ENCODE measurements at regions not wholly inside any gene's neighbourhood (a gene's known extent, or its start where the extent isn't known, plus 50 kb on each side); places are given as distances from the start of the nearest gene placed in this dataset.

- no peak for DNase-seq
These were observed 80.5 kb upstream of the CDIN1 start for GRCh38 chr15:36498916-36499315.

GRCh38 chr15:36499412-36500389 lies 79.7 kb upstream of the CDIN1 start:
- no peak for DNase-seq

- DNase-seq: peak; percentile 28
These were observed 78.3 kb upstream of the CDIN1 start for GRCh38 chr15:36501063-36501678.

GRCh38 chr15:36502509-36502908 lies 76.9 kb upstream of the CDIN1 start:
- DNase-seq: no peak

- no peak for DNase-seq
These were observed 72.6 kb upstream of the CDIN1 start for GRCh38 chr15:36506733-36507356.

- no peak for DNase-seq
These were observed 72.0 kb upstream of the CDIN1 start for GRCh38 chr15:36507458-36507857.

GRCh38 chr15:36511594-36511993 lies 67.8 kb upstream of the CDIN1 start:
- no peak for DNase-seq

- DNase-seq: no peak
These were observed 61.7 kb upstream of the CDIN1 start for GRCh38 chr15:36517758-36518157.

GRCh38 chr15:36519067-36519466 lies 60.4 kb upstream of the CDIN1 start:
- DNase-seq: no peak

- DNase-seq: no peak
These were observed 54.0 kb upstream of the CDIN1 start for GRCh38 chr15:36525430-36525829.

GRCh38 chr15:36527235-36528162 lies 51.9 kb upstream of the CDIN1 start:
- no peak for DNase-seq

- no peak for DNase-seq
These were observed 50.0 kb upstream of the CDIN1 start for GRCh38 chr15:36529296-36530011.

Measured in left hindlimb (tissue), 1 donor.